ENCODE measurements at regions not wholly inside any gene's neighbourhood (a gene's known extent, or its start where the extent isn't known, plus 50 kb on each side); places are given as distances from the start of the nearest gene placed in this dataset.

DNA sequence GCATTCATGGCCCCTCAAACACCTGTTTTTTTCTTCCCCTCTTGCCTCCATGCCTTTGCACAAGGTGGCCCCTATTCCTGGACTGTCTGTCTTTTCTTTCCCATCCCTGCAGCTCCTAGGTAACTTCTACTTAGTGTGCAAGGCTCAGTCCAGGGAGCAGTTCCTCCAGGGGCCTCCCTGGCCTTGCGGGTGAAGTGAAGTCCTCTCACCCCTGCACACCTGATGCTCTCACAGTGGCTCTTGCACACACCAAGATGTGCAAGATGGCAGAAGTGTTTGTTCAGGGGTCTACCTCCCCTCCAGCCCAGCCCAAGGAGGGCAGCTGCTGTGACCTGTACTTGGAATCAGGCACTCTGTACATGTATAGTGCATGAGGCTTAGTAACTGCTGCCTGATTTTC is 236.8 kb upstream of the HS6ST1 start (continued):
- TF ChIP-seq PML (IDR thresholded peaks at IDR 0.05; ENCODE audit: low read length) (no peak), MXI1 (IDR thresholded peaks at IDR 0.05; ENCODE audit: low read depth, low read length) (no peak), NFRKB (IDR thresholded peaks at IDR 0.05; ENCODE audit: low read depth) (no peak), ZNF507 (tag; conservative IDR thresholded peaks at IDR 0.05) (no peak), STAG1 (CRISPR knock-in tag; IDR thresholded peaks at IDR 0.05; ENCODE audit: borderline replicate concordance) (no peak), MTA3 (IDR thresholded peaks at IDR 0.05; ENCODE audit: borderline replicate concordance) (no peak)
- TF ChIP-seq, protein P1, sequence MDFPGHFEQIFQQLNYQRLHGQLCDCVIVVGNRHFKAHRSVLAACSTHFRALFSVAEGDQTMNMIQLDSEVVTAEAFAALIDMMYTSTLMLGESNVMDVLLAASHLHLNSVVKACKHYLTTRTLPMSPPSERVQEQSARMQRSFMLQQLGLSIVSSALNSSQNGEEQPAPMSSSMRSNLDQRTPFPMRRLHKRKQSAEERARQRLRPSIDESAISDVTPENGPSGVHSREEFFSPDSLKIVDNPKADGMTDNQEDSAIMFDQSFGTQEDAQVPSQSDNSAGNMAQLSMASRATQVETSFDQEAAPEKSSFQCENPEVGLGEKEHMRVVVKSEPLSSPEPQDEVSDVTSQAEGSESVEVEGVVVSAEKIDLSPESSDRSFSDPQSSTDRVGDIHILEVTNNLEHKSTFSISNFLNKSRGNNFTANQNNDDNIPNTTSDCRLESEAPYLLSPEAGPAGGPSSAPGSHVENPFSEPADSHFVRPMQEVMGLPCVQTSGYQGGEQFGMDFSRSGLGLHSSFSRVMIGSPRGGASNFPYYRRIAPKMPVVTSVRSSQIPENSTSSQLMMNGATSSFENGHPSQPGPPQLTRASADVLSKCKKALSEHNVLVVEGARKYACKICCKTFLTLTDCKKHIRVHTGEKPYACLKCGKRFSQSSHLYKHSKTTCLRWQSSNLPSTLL (IDR thresholded peaks at IDR 0.05), result no peak
- TF ChIP-seq, protein P2, sequence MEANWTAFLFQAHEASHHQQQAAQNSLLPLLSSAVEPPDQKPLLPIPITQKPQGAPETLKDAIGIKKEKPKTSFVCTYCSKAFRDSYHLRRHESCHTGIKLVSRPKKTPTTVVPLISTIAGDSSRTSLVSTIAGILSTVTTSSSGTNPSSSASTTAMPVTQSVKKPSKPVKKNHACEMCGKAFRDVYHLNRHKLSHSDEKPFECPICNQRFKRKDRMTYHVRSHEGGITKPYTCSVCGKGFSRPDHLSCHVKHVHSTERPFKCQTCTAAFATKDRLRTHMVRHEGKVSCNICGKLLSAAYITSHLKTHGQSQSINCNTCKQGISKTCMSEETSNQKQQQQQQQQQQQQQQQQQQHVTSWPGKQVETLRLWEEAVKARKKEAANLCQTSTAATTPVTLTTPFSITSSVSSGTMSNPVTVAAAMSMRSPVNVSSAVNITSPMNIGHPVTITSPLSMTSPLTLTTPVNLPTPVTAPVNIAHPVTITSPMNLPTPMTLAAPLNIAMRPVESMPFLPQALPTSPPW (CRISPR knock-in tag; IDR thresholded peaks at IDR 0.05), result no peak

DNA sequence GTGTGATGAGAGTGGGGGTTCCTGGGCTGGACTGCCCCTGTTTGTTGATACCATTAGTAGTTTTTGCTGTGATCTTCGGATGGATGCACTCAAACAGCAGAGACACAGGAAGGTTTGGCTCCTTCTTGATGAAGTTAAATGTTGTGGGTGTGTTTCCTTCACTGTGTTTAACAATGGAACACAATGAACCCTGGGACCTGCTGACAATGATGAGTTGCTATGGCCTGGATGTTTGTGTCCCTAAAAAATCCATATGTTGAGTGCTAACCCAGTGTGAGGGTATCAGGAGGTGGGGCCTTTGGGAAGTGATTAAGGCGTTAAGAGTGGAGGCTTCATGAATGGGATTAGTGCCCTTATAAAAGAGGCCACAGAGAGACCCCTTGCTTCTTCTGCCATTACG is 237.4 kb upstream of the HS6ST1 start:
- intact Hi-C loops (cut with micrococcal nuclease), result no loop called here
- no peaks in the 10 kb centered on the region; the same call in 1 of the 2 replicates for H4K20me1 ChIP-seq (replicated peaks; ENCODE audit: control insufficient read depth, insufficient read depth, low read length)
- H3K9me1 ChIP-seq (ENCODE audit: control insufficient read depth, insufficient read depth, low read length), result no peaks in the 10 kb centered on the region
- peaks cover 2 to 62% of the 10 kb centered on the region in 2 experiments; a peak in 4 of 5 replicates for H3K27me3 ChIP-seq (ENCODE audit: control insufficient read depth in 2 of 2, insufficient read depth in 2 of 2, low read length in 2 of 2)
- H3K9ac ChIP-seq (ENCODE audit: insufficient read depth in 1 of 2, low read depth in 2 of 2, low read length in 2 of 2), result no peak overlapping the region
- no peak for ATAC-seq
- BruUV-seq (replicated peaks), result no TSS peak
- POLR2A ChIA-PET, result no interaction called here
- CTCF ChIA-PET (ENCODE audit: low intra/inter-chr PET ratio), result no interaction called here
- H3K79me2 ChIP-seq (ENCODE audit: control insufficient read depth, insufficient read depth, low read length), result no peaks in the 10 kb centered on the region
- FAIRE-seq, result no peak
- no peaks in the 10 kb centered on the region; a peak in 1 of 5 replicates for H3K4me1 ChIP-seq (replicated peaks in 1 of 2; ENCODE audit: control insufficient read depth in 2 of 2, insufficient read depth in 2 of 2, low read length in 2 of 2)
- no peak for DNase-seq (ENCODE audit: extremely low read depth in 1 of 4, low spot score in 3 of 4)
- TF ChIP-seq LCOR (CRISPR knock-in tag; IDR thresholded peaks at IDR 0.05) (no peak), DDX20 (tag; IDR thresholded peaks at IDR 0.05; ENCODE audit: low read depth) (no peak), SAFB (IDR thresholded peaks at IDR 0.05; ENCODE audit: borderline replicate concordance, low read depth, low read length) (no peak)
- WGBS (ENCODE audit: insufficient coverage, low coverage, missing lambda C conversion rate), result 4% methylated on average over 3 of the region's 3 CpGs
- no peak overlapping the region for H3K27ac ChIP-seq (ENCODE audit: extremely low read depth, low read depth, low read length)
- no peak overlapping the region for H2AFZ ChIP-seq (ENCODE audit: low read depth, low read length)
- no peaks in the 10 kb centered on the region for H3K9me3 ChIP-seq (replicated peaks; ENCODE audit: control insufficient read depth, insufficient read depth, low read depth, low read length)
- no peak overlapping the region for H3K4me3 ChIP-seq
- H3K36me3 ChIP-seq (ENCODE audit: control insufficient read depth, insufficient read depth, low read length), result no peaks in the 10 kb centered on the region
- H3K4me2 ChIP-seq (ENCODE audit: insufficient read depth, low read length), result no peak overlapping the region
- in situ Hi-C loops (cut with MboI), result no loop called here
